Adrenal gland (tissue), 9 donors: ENCODE measurements at regions not wholly inside any gene's neighbourhood (a gene's known extent, or its start where the extent isn't known, plus 50 kb on each side); places are given as distances from the start of the nearest gene placed in this dataset.

Experiments
- DNase-seq, 7 donors: peaks; one replicate each; pipeline ENCODE4 v3.0.0-alpha.2; 2019 to 2020
- H3K27ac ChIP-seq, 5 donors: fragments of 200-600 bp; sonication (generic) in 4 of 5; 1 replicate in 3 of 5; 2 replicates in 2 of 5; pipeline versions ENCODE4 v1.5.1 to v1.8.0; 2016 to 2020; ENCODE audit warnings: mild to moderate bottlenecking in 1 of 5
- H3K27me3 ChIP-seq: fragments of 200-600 bp; 2 replicates; pipeline ENCODE4 v1.8.0; 2021
- H3K36me3 ChIP-seq, 2 donors: fragments of 200-600 bp; replicated peaks in 1 of 2; 1 replicate in 1 of 2; 2 replicates in 1 of 2; pipeline versions ENCODE4 v1.5.1 to v1.8.0; 2018 to 2022
- H3K4me1 ChIP-seq, 2 donors: fragments of 200-600 bp; replicated peaks in 1 of 2; 1 replicate in 1 of 2; 2 replicates in 1 of 2; pipeline versions ENCODE4 v1.5.1 to v1.8.0; 2018 to 2021
- H3K4me3 ChIP-seq, 4 donors: fragments of 200-600 bp; sonication (generic) in 3 of 4; one replicate each; pipeline ENCODE4 v1.5.1; 2016 to 2018
- H3K9me3 ChIP-seq, 3 donors: fragments of 200-600 bp; sonication (generic) in 1 of 3; replicated peaks in 1 of 3; 1 replicate in 2 of 3; 2 replicates in 1 of 3; pipeline versions ENCODE4 v1.5.1 to v1.8.0; 2016 to 2021
- CTCF ChIP-seq, 6 experiments: fragments of 450-650 bp in 4 of 6; fragments of 200-600 bp in 2 of 6; sonication (generic) in 1 of 6; IDR thresholded peaks; 1 replicate in 5 of 6; 2 replicates in 1 of 6; pipeline versions ENCODE4 v1.5.1 to v1.8.0; 2016 to 2021; ENCODE audit warnings: antibody characterized with exemption in 6 of 6, mild to moderate bottlenecking in 2 of 6, moderate library complexity in 1 of 6
- POLR2A ChIP-seq, 2 donors: fragments of 450-650 bp; IDR thresholded peaks; one replicate each; pipeline ENCODE4 v1.6.1; 2017; ENCODE audit warnings: antibody characterized with exemption in 2 of 2, mild to moderate bottlenecking in 2 of 2, moderate library complexity in 1 of 2
- WGBS, 4 donors: extraction: QIAGEN DNeasy Blood & Tissue Kit in 2 of 4; methylation state at CpG; one replicate each; pipeline versions ENCODE4 v1.1.5 to v1.1.7; 2013 to 2017; 5-methylcytosine and 5-hydroxymethylcytosine counted together
- intact Hi-C, 2 donors: fragments of 100-400 bp; cut with DNase I; formaldehyde crosslinking; loops; one replicate each; pipeline versions ENCODE4 v1.14.1 to v1.15.0; 2022 to 2023
- donor health status: healthy with polysubstance abuse.
- donor health status: Bipolar disorder and iron deficiency.
- donor health status: DM: yes; HTN: yes; CAD: no.
- donor health status: DM: no; HTN: no; CAD: no.
- donor health status: DM: no; HTN: no; CAD: no.

DNA sequence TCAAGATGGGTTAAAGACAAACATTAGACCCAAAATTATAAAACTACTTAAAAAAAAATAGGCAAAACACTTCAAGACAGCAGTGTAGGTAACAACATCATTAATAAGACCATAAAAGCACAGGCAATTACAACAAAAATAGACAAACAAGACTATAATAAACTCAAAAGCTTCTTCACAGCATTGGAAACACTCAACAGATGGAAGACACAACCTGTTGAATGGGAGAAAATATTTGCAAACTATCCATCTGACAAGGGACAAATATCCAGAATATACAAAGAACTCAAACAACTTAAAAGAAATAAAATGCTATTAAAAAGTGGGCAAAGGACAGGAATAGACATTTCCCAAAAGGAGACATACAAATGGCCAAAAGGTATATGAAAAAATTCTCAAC, 170.7 kb downstream of the HHIP start:
- Histone ChIP-seq H3K27me3 (no peaks in the 10 kb centered on the region), H3K9me3 (no peaks in the 10 kb centered on the region), H3K4me1 (no peaks in the 10 kb centered on the region), H3K27ac (no peak overlapping the region), H3K36me3 (no peaks in the 10 kb centered on the region), H3K4me3 (no peak overlapping the region)
- DNase-seq: no peak
- TF ChIP-seq CTCF (IDR thresholded peaks at IDR 0.05) (no peak), POLR2A (IDR thresholded peaks at IDR 0.05) (no peak)
- intact Hi-C loops: no loop called here

GRCh38 chr4:144817081-144817480, 171.1 kb downstream of the HHIP start:
- H3K27ac ChIP-seq: no peak overlapping the region
- no peaks in the 10 kb centered on the region for H3K27me3 ChIP-seq
- no peaks in the 10 kb centered on the region for H3K4me1 ChIP-seq
- TF ChIP-seq CTCF (IDR thresholded peaks at IDR 0.05) (no peak), POLR2A (IDR thresholded peaks at IDR 0.05) (no peak)
- no peaks in the 10 kb centered on the region for H3K9me3 ChIP-seq
- intact Hi-C loops: no loop called here
- DNase-seq: no peak
- H3K36me3 ChIP-seq: no peaks in the 10 kb centered on the region
- H3K4me3 ChIP-seq: no peak overlapping the region

- no peaks in the 10 kb centered on the region for H3K27me3 ChIP-seq
- no peak for DNase-seq
- no peak overlapping the region for H3K4me3 ChIP-seq
- TF ChIP-seq POLR2A (IDR thresholded peaks at IDR 0.05): no peak
- no peak for TF ChIP-seq CTCF (IDR thresholded peaks at IDR 0.05)
- H3K36me3 ChIP-seq: no peaks in the 10 kb centered on the region
- no peaks in the 10 kb centered on the region for H3K9me3 ChIP-seq
- WGBS, 4 donors: 75 to 90% (median 85%) methylated on average over 2 to 3 of the region's 3 CpGs
- intact Hi-C loops: no loop called here
- no peak overlapping the region for H3K27ac ChIP-seq
- no peaks in the 10 kb centered on the region for H3K4me1 ChIP-seq
These were observed 172.2 kb downstream of the HHIP start for GRCh38 chr4:144818136-144818535.

GRCh38 chr4:144819591-144819990, 173.6 kb downstream of the HHIP start:
- Histone ChIP-seq H3K27ac (no peak overlapping the region), H3K9me3 (no peaks in the 10 kb centered on the region), H3K27me3 (no peaks in the 10 kb centered on the region), H3K4me1 (no peaks in the 10 kb centered on the region), H3K36me3 (no peaks in the 10 kb centered on the region), H3K4me3 (no peak overlapping the region)
- DNase-seq: no peak
- TF ChIP-seq POLR2A (IDR thresholded peaks at IDR 0.05): no peak
- TF ChIP-seq CTCF (IDR thresholded peaks at IDR 0.05): no peak
- intact Hi-C loops: no loop called here
- WGBS, 4 donors: 66 to 81% (median 74%) methylated on average over 3 of the region's 3 CpGs
